HG03565 (cell line): ENCODE measurements at regions not wholly inside any gene's neighbourhood (a gene's known extent, or its start where the extent isn't known, plus 50 kb on each side); places are given as distances from the start of the nearest gene placed in this dataset.

Source experiments
- ATAC-seq: cut with Tn5 transposase; IDR thresholded peaks from one replicate; pipeline ENCODE4 v1.9.1; 2021; ENCODE audit warnings: mild to moderate bottlenecking, moderate library complexity; ENCODE audit not compliant: unreplicated experiment

- no peak for ATAC-seq
Observed at GRCh38 chr12:65517656-65518210, 239.2 kb downstream of the MSRB3 start.

- ATAC-seq, result no peak
Observed at GRCh38 chr12:65518771-65519170, 240.3 kb downstream of the MSRB3 start.

- ATAC-seq, result no peak
Observed at GRCh38 chr12:65520658-65521057, 242.2 kb downstream of the MSRB3 start.

GRCh38 chr12:65522956-65523860, 244.7 kb downstream of the MSRB3 start:
- no peak for ATAC-seq

- ATAC-seq, result no peak
Observed at GRCh38 chr12:65524666-65525065, 246.2 kb downstream of the MSRB3 start.

- ATAC-seq, result no peak
Observed at GRCh38 chr12:65525491-65526141, 247.1 kb downstream of the MSRB3 start.

- ATAC-seq, result no peak
Observed at GRCh38 chr12:65526311-65526710, 247.8 kb downstream of the MSRB3 start.

- ATAC-seq, result no peak
Observed at GRCh38 chr12:65528127-65528526, 249.6 kb downstream of the MSRB3 start.

GRCh38 chr12:65529106-65529505, 250.6 kb downstream of the MSRB3 start:
- no peak for ATAC-seq

- ATAC-seq, result no peak
Observed at GRCh38 chr12:65529771-65530435, 251.4 kb downstream of the MSRB3 start.

GRCh38 chr12:65532162-65532561, 253.7 kb downstream of the MSRB3 start:
- ATAC-seq, result no peak

GRCh38 chr12:65532764-65533163, 254.3 kb downstream of the MSRB3 start:
- ATAC-seq, result no peak

- no peak for ATAC-seq
Observed at GRCh38 chr12:65533177-65533883, 254.8 kb downstream of the MSRB3 start.

- no peak for ATAC-seq
Observed at GRCh38 chr12:65534238-65534841, 255.9 kb downstream of the MSRB3 start.

GRCh38 chr12:65535946-65536345, 257.5 kb downstream of the MSRB3 start:
- ATAC-seq, result no peak

- no peak for ATAC-seq
Observed at GRCh38 chr12:65536351-65536750, 257.9 kb downstream of the MSRB3 start.

GRCh38 chr12:65536876-65537681, 258.6 kb downstream of the MSRB3 start:
- no peak for ATAC-seq

GRCh38 chr12:65537978-65538377, 259.5 kb downstream of the MSRB3 start:
- no peak for ATAC-seq

GRCh38 chr12:65539023-65539422, 260.5 kb downstream of the MSRB3 start:
- no peak for ATAC-seq

- ATAC-seq, result no peak
Observed at GRCh38 chr12:65540140-65540539, 261.7 kb downstream of the MSRB3 start.
